GM12873 (cell line): ENCODE measurements at regions not wholly inside any gene's neighbourhood (a gene's known extent, or its start where the extent isn't known, plus 50 kb on each side); places are given as distances from the start of the nearest gene placed in this dataset.

Source experiments
- TF ChIP-seq, protein P1 (sequence below): IDR thresholded peaks from 2 replicates; pipeline ENCODE4 v1.5.1; 2012; ENCODE audit warnings: low read depth, mild to moderate bottlenecking, moderate library complexity, low read length, control low read depth; ENCODE audit not compliant: insufficient read depth; ENCODE audit errors: missing control alignments

DNA sequence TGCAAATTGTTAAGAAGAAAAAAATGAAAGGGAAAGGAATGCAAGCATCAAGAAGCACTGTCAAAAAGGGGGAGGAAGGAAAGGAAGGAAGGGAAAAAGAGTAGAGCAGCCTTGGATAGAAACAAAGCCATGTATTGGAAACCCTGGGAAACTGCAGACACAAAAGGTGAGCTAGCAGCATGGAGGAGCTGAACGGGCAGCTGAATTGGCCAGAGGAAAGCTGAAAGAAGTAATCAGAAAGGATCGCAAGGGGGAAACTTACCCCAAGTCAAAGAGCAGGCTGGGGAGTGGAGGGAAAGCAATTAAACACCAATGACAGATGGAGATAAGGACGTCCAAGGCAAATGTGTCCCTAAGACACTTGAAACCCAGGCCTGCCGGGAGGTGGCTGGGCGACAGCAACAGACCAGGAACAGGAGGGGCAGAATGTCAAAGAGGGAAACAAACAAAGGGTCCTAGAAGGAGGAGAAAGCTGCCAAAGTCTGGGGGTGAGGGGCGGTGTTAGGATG, 93.8 kb upstream of the SVIL start:
- TF ChIP-seq, protein P1, sequence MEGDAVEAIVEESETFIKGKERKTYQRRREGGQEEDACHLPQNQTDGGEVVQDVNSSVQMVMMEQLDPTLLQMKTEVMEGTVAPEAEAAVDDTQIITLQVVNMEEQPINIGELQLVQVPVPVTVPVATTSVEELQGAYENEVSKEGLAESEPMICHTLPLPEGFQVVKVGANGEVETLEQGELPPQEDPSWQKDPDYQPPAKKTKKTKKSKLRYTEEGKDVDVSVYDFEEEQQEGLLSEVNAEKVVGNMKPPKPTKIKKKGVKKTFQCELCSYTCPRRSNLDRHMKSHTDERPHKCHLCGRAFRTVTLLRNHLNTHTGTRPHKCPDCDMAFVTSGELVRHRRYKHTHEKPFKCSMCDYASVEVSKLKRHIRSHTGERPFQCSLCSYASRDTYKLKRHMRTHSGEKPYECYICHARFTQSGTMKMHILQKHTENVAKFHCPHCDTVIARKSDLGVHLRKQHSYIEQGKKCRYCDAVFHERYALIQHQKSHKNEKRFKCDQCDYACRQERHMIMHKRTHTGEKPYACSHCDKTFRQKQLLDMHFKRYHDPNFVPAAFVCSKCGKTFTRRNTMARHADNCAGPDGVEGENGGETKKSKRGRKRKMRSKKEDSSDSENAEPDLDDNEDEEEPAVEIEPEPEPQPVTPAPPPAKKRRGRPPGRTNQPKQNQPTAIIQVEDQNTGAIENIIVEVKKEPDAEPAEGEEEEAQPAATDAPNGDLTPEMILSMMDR, result no peak

DNA sequence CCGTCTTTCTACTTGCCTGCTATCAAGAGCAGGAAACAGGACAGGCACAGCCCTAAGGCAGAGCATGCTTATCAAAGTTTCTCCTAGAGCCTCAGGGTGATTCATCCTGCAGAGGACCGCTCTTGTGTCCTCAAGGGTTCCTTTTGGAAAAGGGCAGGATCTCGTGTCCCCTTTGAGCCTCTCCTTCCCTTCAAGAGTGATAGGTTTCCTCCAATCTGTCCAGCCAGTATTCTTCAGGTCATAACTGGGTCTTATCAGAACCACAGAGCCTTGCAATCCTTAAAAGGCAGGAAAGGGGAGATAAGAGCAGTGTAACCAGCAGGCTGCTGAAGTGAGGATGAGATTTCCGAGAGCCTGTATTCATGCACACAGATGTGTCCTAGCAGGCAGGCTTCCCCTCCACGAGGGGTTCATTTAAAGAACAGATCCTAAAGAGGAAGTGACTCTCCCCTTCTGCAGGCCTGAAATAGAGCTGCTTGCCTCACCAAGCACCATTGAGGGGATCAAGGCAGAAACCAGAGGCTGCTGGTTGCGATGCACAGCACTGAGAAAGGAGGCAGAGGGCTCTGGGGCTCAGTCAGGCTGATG, 90.5 kb upstream of the SVIL start:
- TF ChIP-seq, protein P1, result no peak

DNA sequence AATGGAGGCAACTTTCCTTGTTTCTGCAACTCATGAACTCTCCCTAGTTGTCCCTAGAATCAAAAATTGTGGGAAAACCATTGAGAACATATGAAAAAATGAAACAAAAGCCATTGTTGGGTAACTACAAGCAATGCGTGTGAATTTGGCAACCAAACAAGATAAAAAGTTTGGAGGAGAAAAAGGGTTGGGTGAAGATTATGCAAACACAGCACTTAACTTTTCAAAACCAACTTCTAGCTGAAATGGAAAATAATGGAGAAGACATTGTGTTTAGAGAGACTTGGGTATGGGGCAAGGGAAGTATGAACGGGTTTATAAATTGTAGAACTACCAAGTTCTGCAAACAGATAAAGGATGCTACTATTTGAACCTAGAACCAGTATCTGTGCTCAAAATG, 89.0 kb upstream of the SVIL start:
- TF ChIP-seq, protein P1, result no peak

DNA sequence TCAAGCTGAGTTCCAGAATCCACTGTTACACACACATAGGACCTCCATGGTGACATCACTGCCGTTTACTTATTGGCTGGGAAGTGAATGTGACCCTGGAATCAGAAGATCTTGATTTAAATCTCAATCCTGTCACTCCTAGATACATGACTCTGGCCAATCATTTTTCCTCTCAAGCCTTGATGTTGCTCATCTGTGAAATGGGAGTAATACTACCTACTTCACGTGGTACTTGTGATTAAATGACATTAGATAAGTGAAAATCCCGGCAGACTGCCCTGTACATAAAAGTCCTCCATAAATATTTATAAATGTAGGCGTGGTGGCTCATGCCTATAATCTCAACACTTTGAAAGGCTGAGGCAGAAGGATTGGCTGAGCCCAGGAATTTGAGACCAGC, 88.0 kb upstream of the SVIL start:
- TF ChIP-seq, protein P1, result no peak

DNA sequence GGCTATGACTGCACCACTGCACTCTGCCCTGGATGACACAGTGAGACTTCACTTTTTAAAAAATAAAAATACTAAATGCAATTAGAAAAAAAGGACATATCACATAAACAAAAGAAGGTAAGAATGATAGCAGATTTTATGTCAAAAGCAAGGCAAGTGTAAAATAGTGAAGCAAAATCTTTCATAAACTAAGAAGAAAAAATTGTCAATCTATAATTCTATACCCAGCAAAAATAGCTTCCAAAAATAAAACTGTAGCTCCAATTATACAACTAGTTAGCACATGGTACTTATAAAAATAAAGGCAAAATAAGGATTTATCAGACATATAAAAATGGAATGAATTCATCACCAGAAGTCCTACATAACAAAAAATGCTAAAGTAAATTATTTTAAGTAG, 85.4 kb upstream of the SVIL start:
- TF ChIP-seq, protein P1, result no peak

DNA sequence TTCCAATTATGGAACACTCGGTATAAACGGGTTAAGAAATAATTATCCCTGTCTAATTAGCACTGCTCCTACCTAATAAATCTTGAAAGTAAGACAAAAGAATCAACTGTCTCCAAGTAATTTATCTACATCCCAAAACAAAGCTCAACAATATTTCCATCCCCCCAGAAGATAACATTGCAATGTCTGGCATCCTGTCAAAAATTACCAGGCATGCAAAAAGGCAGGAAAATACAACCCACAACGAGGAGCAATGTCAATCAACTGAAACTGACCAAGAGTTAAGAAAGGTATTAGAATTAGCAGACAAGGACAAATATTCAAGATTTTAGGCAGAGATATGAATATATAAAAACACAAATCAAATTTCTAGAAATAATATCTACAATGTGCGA, 84.5 kb upstream of the SVIL start:
- TF ChIP-seq, protein P1, result no peak

DNA sequence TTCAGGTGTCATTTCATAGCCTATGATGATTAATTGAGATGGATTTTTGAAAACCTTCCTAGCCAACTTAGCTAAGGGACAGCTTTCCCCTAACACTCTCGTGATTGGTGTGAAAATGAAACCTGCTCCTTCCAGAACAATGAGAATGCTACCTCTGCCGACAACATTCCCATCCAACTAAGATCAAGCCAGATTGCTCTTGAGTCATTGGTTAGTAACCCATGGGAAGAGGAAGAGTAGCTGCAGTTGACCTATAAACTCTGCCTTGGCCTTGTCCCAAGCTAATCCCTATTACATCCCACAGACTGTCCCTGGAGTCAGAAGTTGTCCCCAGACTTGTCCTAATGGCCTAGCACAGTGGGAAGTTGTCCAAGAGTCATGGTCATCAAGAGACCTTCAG, 80.5 kb upstream of the SVIL start:
- TF ChIP-seq, protein P1, result no peak
